CD4-positive, alpha-beta memory T cell (primary cell): ENCODE measurements at regions not wholly inside any gene's neighbourhood (a gene's known extent, or its start where the extent isn't known, plus 50 kb on each side); places are given as distances from the start of the nearest gene placed in this dataset.

Source experiments
- CTCF ChIA-PET: fragments of 350-600 bp; sonication (Branson Sonifier 250); formaldehyde crosslinking; loops from one replicate; lab custom pipeline; 2021; ENCODE audit warnings: inconsistent platforms; ENCODE audit not compliant: partially characterized antibody; lab: Charles Lee
- POLR2A ChIA-PET: fragments of 350-600 bp; sonication (Branson Sonifier 250); formaldehyde crosslinking; loops from one replicate; lab custom pipeline; 2021; ENCODE audit not compliant: partially characterized antibody; lab: Charles Lee
- DNase-seq, 5 donors: peaks; one replicate each; pipeline versions ENCODE4 v3.0.0 to v3.0.0-alpha.2; 2020 to 2022; ENCODE audit warnings: mixed read lengths in 1 of 5
- H3K27ac ChIP-seq: one replicate; pipeline ENCODE4 v1.7.0; 2013; ENCODE audit warnings: low read depth, low read length
- H3K27me3 ChIP-seq: 2 replicates; pipeline ENCODE4 v1.7.0; 2013; ENCODE audit warnings: mild to moderate bottlenecking, low read length, moderate library complexity; ENCODE audit not compliant: insufficient read depth
- H3K36me3 ChIP-seq: 2 replicates; pipeline ENCODE4 v1.7.0; 2013; ENCODE audit warnings: mild to moderate bottlenecking, low read length, moderate library complexity; ENCODE audit not compliant: insufficient read depth
- H3K4me1 ChIP-seq: 2 replicates; pipeline ENCODE4 v1.7.0; 2013; ENCODE audit warnings: mild to moderate bottlenecking, low read length, moderate library complexity; ENCODE audit not compliant: insufficient read depth
- H3K4me3 ChIP-seq, 2 donors: one replicate each; pipeline ENCODE4 v1.7.0; 2013; ENCODE audit warnings: low read length in 2 of 2, mild to moderate bottlenecking in 1 of 2
- H3K9me3 ChIP-seq, 2 donors: one replicate each; pipeline ENCODE4 v1.7.0; 2013; ENCODE audit warnings: low read length in 2 of 2, control low read depth in 1 of 2; ENCODE audit not compliant: control insufficient read depth in 1 of 2
- H3K27ac Mint-ChIP-seq, 7 donors: one replicate each; pipeline ENCODE4 v1.8.0; 2020 to 2021; ENCODE audit warnings: mixed read lengths in 7 of 7, mild to moderate bottlenecking in 6 of 7, inconsistent platforms in 3 of 7, moderate library complexity in 3 of 7
- H3K27me3 Mint-ChIP-seq, 2 donors: one replicate each; pipeline ENCODE4 v1.8.0; 2020 to 2021; ENCODE audit warnings: mixed read lengths in 2 of 2
- H3K36me3 Mint-ChIP-seq, 2 donors: one replicate each; pipeline ENCODE4 v1.8.0; 2020 to 2021; ENCODE audit warnings: mixed read lengths in 2 of 2, inconsistent platforms in 1 of 2, mild to moderate bottlenecking in 1 of 2
- H3K4me1 Mint-ChIP-seq, 4 donors: one replicate each; pipeline ENCODE4 v1.8.0; 2020 to 2021; ENCODE audit warnings: mixed read lengths in 4 of 4, mild to moderate bottlenecking in 1 of 4
- H3K4me3 Mint-ChIP-seq, 8 donors: one replicate each; pipeline ENCODE4 v1.8.0; 2020 to 2021; ENCODE audit warnings: mixed read lengths in 8 of 8, mild to moderate bottlenecking in 7 of 8, moderate library complexity in 6 of 8, inconsistent platforms in 3 of 8
- H3K9me3 Mint-ChIP-seq, 8 donors: one replicate each; pipeline ENCODE4 v1.8.0; 2020 to 2021; ENCODE audit warnings: mixed read lengths in 8 of 8, mild to moderate bottlenecking in 5 of 8, inconsistent platforms in 3 of 8, moderate library complexity in 1 of 8
- intact Hi-C: fragments of 100-400 bp; cut with micrococcal nuclease; formaldehyde crosslinking; loops from one replicate; pipeline ENCODE4 v1.15.1; 2023

DNA sequence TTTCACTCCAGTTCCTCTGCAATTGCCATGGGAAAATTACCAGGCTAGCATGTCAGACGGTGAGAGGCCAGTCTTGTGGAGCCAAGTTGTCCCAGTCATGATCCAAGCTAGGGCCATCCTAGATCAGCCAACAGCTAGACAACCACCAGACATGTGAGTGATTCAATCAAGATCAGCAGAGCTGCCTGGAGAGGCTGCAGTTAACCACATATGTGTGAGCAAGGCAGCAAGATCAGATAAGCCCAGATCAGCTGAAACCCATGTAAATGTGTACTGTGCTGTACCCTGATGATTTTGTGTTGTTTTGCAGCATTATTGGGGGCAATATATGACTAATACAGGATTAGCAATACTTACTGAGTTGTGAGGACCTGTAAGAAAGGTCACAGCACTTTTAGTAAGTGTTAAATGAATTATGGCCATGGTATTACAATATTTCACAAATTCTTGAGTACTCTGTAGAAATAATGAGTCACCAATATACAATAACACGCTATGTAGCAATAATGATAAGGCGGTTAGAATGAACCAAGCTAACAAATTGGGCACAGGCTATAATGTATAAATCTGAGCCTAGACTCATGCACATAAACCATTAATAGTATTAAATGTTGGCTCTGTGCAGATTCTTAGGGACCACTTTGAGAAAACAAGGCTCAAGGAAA is 91.4 kb downstream of the SUDS3 start:
- intact Hi-C loops, result no loop called here
- Histone ChIP-seq H3K9me3 (no peaks in the 10 kb centered on the region), H3K27ac (no peak overlapping the region), H3K36me3 (no peaks in the 10 kb centered on the region), H3K4me3 (no peak overlapping the region), H3K27me3 (no peaks in the 10 kb centered on the region), H3K4me1 (no peaks in the 10 kb centered on the region)
- DNase-seq, result no peak
- Mint-ChIP-seq H3K4me3 (no peak overlapping the region), H3K9me3 (peaks cover 0 to 4% (median 3%) of the 10 kb centered on the region in 8 donors), H3K27me3 (peaks cover 6 to 13% of the 10 kb centered on the region in 2 donors), H3K27ac (no peak overlapping the region), H3K4me1 (no peaks in the 10 kb centered on the region), H3K36me3 (no peaks in the 10 kb centered on the region)
- ChIA-PET POLR2A (no interaction called here), CTCF (no interaction called here)

DNA sequence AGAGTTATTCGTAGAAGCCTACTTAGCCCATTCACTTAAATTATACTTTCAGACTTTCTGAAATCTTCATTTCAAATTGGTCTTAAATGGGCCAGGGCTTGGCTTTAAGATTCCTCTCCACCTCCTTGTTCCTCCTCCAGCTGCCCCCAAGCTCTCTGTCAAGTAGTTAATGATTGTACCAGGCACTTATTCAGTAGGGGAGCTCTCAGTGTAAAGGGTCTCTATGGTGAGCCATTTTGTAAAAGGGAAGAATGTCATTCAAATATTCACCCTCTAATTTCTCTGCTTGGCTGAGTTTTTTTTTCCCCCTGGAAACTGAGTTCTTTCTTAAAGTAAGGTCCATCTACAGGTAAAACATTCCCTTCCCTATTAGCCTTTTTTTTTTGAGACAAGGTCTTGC is 96.6 kb downstream of the SUDS3 start:
- H3K4me3 ChIP-seq, result no peak overlapping the region
- H3K27ac ChIP-seq, result no peak overlapping the region
- peaks cover 0 to 4% (median 1%) of the 10 kb centered on the region in 8 donors for H3K9me3 Mint-ChIP-seq
- intact Hi-C loops, result no loop called here
- H3K27me3 Mint-ChIP-seq, result peaks cover 2 to 6% of the 10 kb centered on the region in 2 donors
- H3K4me3 Mint-ChIP-seq, result no peak overlapping the region
- no peaks in the 10 kb centered on the region for H3K9me3 ChIP-seq
- no peaks in the 10 kb centered on the region for H3K27me3 ChIP-seq
- no peaks in the 10 kb centered on the region for H3K4me1 ChIP-seq
- ChIA-PET CTCF (no interaction called here), POLR2A (no interaction called here)
- no peak overlapping the region for H3K27ac Mint-ChIP-seq
- DNase-seq, result no peak
- H3K4me1 Mint-ChIP-seq, result no peaks in the 10 kb centered on the region
- no peaks in the 10 kb centered on the region for H3K36me3 ChIP-seq
- H3K36me3 Mint-ChIP-seq, result no peaks in the 10 kb centered on the region

DNA sequence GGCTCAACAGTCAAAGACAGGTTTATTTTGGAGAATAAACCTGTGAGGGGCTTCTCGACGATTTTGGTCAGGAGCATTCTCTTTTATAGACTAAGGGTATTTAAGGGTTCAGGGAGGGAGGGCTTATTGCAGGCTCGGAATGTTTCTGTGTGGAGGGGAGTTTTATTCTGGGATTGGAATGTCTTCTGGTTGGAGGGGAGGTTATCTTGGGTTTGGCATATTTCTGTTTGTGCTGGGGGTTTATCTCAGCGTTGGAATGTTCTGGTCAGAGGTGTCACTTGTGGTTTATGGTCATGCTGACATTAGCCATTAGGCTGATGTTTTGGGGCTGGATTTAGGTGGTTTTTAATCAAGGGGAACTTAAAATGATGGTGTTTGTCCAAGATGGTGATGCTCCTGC is 103.9 kb downstream of the SUDS3 start:
- Mint-ChIP-seq H3K27me3 (peaks cover 0 to 7% of the 10 kb centered on the region in 2 donors), H3K27ac (no peak overlapping the region), H3K4me1 (no peaks in the 10 kb centered on the region), H3K36me3 (no peaks in the 10 kb centered on the region), H3K9me3 (no peaks in the 10 kb centered on the region), H3K4me3 (no peak overlapping the region)
- no peaks in the 10 kb centered on the region for H3K36me3 ChIP-seq
- no peak overlapping the region for H3K4me3 ChIP-seq
- ChIA-PET CTCF (no interaction called here), POLR2A (no interaction called here)
- intact Hi-C loops, result no loop called here
- DNase-seq, result no peak
- no peak overlapping the region for H3K27ac ChIP-seq
- no peaks in the 10 kb centered on the region for H3K9me3 ChIP-seq
- H3K4me1 ChIP-seq, result no peaks in the 10 kb centered on the region
- no peaks in the 10 kb centered on the region for H3K27me3 ChIP-seq

DNA sequence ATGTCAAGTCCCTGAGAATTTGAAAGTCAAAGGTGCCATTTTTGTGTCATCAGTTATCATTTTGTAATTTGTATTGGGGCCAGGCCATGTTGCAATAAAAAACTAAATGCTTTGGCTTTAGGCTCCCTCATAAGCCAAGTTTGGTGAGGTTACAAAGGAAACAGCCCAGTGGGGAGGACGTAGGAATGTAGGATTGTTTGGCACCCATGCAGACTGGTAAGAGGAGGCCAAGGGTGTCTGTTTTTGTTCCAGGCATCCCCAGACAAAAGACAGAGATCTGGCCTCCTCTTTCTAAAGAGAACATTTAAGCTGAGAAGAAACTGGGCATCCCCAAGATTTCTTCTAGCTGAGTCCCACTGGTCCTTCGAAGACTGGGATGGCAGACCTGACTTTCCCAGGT is 111.7 kb downstream of the SUDS3 start:
- no peak for DNase-seq
- Mint-ChIP-seq H3K9me3 (peaks cover 0 to 10% (median 2%) of the 10 kb centered on the region in 8 donors), H3K27ac (no peak overlapping the region), H3K27me3 (peaks cover 2 to 11% of the 10 kb centered on the region in 2 donors), H3K4me3 (no peak overlapping the region), H3K36me3 (no peaks in the 10 kb centered on the region), H3K4me1 (no peaks in the 10 kb centered on the region)
- intact Hi-C loops, result no loop called here
- H3K4me1 ChIP-seq, result no peaks in the 10 kb centered on the region
- POLR2A ChIA-PET, result no interaction called here
- no peak overlapping the region for H3K27ac ChIP-seq
- CTCF ChIA-PET, result no interaction called here
- no peaks in the 10 kb centered on the region for H3K36me3 ChIP-seq
- no peak overlapping the region for H3K4me3 ChIP-seq
- no peaks in the 10 kb centered on the region for H3K9me3 ChIP-seq
- no peaks in the 10 kb centered on the region for H3K27me3 ChIP-seq

DNA sequence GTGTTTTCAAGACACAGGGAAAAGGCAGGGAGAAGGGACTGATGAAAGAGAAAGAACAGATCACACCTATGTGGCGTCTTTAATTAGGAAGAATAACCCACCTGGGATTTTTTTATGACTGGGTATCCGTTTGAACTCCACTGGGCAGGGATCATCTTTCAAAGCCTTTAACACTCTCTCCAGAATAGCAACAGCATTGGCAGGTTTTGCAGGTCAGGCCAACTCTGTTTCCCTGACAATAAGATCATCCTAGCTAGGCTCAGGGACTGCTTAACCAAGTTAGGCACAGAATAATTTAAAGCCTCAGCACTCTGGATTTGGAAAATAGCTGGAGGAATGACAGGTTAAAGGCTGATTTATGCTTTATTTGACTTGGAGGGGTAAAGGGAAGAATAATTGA is 117.6 kb downstream of the SUDS3 start:
- no peaks in the 10 kb centered on the region for H3K36me3 Mint-ChIP-seq
- H3K4me3 Mint-ChIP-seq, result no peak overlapping the region
- Histone ChIP-seq H3K4me1 (no peaks in the 10 kb centered on the region), H3K27me3 (no peaks in the 10 kb centered on the region), H3K9me3 (no peaks in the 10 kb centered on the region), H3K36me3 (no peaks in the 10 kb centered on the region), H3K4me3 (no peak overlapping the region), H3K27ac (no peak overlapping the region)
- H3K9me3 Mint-ChIP-seq, result peaks cover 0 to 4% (median under 1%) of the 10 kb centered on the region in 8 donors
- ChIA-PET CTCF (no interaction called here), POLR2A (no interaction called here)
- no peaks in the 10 kb centered on the region for H3K4me1 Mint-ChIP-seq
- H3K27me3 Mint-ChIP-seq, result peaks cover 0 to 3% of the 10 kb centered on the region in 2 donors
- intact Hi-C loops, result no loop called here
- H3K27ac Mint-ChIP-seq, result no peak overlapping the region
- no peak for DNase-seq

DNA sequence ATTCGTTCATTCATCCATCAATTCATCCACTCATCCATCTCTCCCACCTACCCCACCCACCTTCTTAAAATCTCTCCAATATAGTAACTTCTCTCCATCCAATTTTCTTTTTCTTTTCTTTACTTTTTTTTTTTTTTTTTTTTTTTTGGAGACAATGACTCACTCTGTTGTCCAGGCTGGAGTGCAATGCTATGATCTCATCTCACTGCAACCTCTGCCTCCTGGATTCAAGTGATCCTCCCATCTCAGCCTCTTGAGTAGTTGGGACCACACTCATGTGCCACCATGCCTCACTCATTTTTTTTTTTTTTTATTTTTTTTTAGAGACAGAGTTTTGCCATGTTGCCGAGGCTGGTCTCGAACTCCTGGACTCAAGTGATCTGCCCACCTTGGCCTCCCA is 118.4 kb downstream of the SUDS3 start:
- H3K4me1 Mint-ChIP-seq, result no peaks in the 10 kb centered on the region
- POLR2A ChIA-PET, result no interaction called here

DNA sequence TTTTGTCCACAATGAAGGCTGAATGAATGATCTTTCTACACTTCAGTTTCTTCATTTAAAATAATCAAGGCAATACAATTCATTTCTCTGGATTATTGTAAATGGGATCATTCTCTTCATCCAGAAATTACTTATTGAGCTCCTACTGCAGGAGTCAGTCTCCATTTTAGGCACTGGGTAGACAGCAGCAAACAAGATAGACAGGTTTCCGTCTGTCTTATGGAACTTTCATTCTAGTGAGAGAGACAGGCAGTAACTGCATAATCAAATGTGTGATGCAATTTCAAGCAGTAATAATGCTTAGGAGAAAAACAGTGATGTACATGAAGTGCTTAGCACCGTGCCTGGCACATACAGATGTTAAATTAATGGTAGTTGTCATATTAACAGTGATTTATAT is 118.9 kb downstream of the SUDS3 start:
- H3K9me3 Mint-ChIP-seq, result peaks cover 0 to 4% (median under 1%) of the 10 kb centered on the region in 8 donors
- H3K27ac ChIP-seq, result no peak overlapping the region
- ChIA-PET POLR2A (no interaction called here), CTCF (no interaction called here)
- no peak overlapping the region for H3K4me3 Mint-ChIP-seq
- no peak overlapping the region for H3K4me3 ChIP-seq
- H3K36me3 Mint-ChIP-seq, result no peaks in the 10 kb centered on the region
- no peaks in the 10 kb centered on the region for H3K36me3 ChIP-seq
- H3K27me3 Mint-ChIP-seq, result peaks cover 0 to 3% of the 10 kb centered on the region in 2 donors
- DNase-seq, result no peak
- no peaks in the 10 kb centered on the region for H3K9me3 ChIP-seq
- H3K27ac Mint-ChIP-seq, result no peak overlapping the region
- H3K4me1 Mint-ChIP-seq, result no peaks in the 10 kb centered on the region
- intact Hi-C loops, result no loop called here
- H3K27me3 ChIP-seq, result no peaks in the 10 kb centered on the region
- H3K4me1 ChIP-seq, result no peaks in the 10 kb centered on the region

More for the DNA sequence above, 118.4 kb downstream of the SUDS3 start:
- peaks cover 0 to 4% (median under 1%) of the 10 kb centered on the region in 8 donors for H3K9me3 Mint-ChIP-seq
- H3K36me3 ChIP-seq, result no peaks in the 10 kb centered on the region
- H3K4me3 Mint-ChIP-seq, result no peak overlapping the region
- H3K4me3 ChIP-seq, result no peak overlapping the region
- no peak overlapping the region for H3K27ac Mint-ChIP-seq
- H3K27me3 Mint-ChIP-seq, result peaks cover 0 to 3% of the 10 kb centered on the region in 2 donors
- no peaks in the 10 kb centered on the region for H3K27me3 ChIP-seq
- intact Hi-C loops, result no loop called here
- H3K36me3 Mint-ChIP-seq, result no peaks in the 10 kb centered on the region
- CTCF ChIA-PET, result no interaction called here
- H3K9me3 ChIP-seq, result no peaks in the 10 kb centered on the region
- H3K27ac ChIP-seq, result no peak overlapping the region
- no peak for DNase-seq
- H3K4me1 ChIP-seq, result no peaks in the 10 kb centered on the region
